OCI-LY1 (cell line): ENCODE measurements at regions not wholly inside any gene's neighbourhood (a gene's known extent, or its start where the extent isn't known, plus 50 kb on each side); places are given as distances from the start of the nearest gene placed in this dataset.

ENCODE experiments used
- EZH2 ChIP-seq: fragments of 200-600 bp; sonication (generic), shearing (Covaris generic); IDR thresholded peaks from 2 replicates; pipeline ENCODE4 v1.8.0; 2017; ENCODE audit warnings: borderline replicate concordance, mixed run types, mild to moderate bottlenecking, antibody characterized with exemption, low read length, moderate library complexity, mixed read lengths
- TF ChIP-seq, protein P1 (sequence below): fragments of 200-600 bp; sonication (generic), shearing (Covaris generic); IDR thresholded peaks from 2 replicates; pipeline ENCODE4 v1.5.1; 2017; ENCODE audit warnings: mild to moderate bottlenecking, antibody characterized with exemption, low read length, moderate library complexity, mixed read lengths

DNA sequence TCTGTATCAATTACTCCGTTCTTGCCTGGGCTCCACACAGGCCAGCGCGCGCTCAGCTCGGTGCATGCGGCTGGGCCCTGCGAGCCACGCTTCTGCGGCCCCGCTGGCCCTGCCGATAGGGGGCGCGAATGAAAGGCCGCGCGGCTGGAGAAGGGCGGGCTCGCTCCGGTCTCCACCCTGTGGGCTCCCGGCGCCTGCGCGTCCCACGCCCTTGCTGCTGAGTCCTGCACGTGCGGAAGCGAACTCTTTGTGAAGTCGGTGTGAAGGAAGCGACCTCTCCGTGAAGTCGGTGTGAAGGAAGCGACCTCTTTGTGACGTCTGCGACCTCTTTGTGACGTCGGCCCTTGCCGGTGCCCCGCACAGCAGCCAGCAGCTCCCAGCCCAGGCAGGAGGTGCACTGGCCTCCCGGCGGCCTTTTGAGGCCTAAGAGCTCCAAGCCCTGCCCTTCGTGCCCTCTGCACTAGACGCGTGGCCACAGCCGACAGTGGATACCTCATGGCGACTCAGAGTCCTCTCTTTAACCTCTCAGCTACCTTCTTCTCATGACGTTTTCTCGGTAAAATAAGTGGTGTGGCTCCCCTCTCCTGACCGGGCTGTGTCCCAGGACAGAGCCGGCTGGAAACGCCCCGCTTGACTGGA is 391.9 kb upstream of the RAB6C start:
- TF ChIP-seq, protein P1, sequence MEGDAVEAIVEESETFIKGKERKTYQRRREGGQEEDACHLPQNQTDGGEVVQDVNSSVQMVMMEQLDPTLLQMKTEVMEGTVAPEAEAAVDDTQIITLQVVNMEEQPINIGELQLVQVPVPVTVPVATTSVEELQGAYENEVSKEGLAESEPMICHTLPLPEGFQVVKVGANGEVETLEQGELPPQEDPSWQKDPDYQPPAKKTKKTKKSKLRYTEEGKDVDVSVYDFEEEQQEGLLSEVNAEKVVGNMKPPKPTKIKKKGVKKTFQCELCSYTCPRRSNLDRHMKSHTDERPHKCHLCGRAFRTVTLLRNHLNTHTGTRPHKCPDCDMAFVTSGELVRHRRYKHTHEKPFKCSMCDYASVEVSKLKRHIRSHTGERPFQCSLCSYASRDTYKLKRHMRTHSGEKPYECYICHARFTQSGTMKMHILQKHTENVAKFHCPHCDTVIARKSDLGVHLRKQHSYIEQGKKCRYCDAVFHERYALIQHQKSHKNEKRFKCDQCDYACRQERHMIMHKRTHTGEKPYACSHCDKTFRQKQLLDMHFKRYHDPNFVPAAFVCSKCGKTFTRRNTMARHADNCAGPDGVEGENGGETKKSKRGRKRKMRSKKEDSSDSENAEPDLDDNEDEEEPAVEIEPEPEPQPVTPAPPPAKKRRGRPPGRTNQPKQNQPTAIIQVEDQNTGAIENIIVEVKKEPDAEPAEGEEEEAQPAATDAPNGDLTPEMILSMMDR: no peak
- no peak for TF ChIP-seq EZH2
